ENCODE measurements at regions not wholly inside any gene's neighbourhood (a gene's known extent, or its start where the extent isn't known, plus 50 kb on each side); places are given as distances from the start of the nearest gene placed in this dataset.

DNA sequence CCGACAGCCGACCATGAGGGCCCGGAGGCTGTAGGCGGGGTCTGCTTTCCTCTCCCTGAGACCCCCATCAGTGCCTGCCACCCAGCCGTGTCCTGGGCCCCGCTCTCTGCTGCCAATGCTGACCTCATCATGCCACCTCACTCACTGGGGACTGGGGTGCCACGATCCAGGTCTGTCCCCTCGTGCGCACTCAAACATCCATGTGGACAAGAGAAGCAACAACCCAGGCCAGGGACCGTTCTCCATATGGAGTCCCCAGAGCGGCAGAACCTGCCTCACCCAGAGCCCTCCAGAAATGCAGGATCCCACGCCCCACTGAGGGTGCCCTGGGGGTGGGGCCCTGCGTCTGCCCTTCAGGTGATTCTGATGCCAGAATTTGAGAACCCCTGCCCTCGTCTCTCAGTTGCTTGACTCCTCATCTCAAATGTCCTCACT lies 210.0 kb upstream of the PPP2R2D start:
- no peak for DNase-seq (ENCODE audit: low spot score)

- no peak for DNase-seq (ENCODE audit: low spot score)
These were observed 209.2 kb upstream of the PPP2R2D start for GRCh38 chr10:131691481-131692090.

- no peak for DNase-seq (ENCODE audit: low spot score)
These were observed 208.6 kb upstream of the PPP2R2D start for GRCh38 chr10:131692176-131692575.

GRCh38 chr10:131692686-131693334 lies 208.0 kb upstream of the PPP2R2D start:
- DNase-seq (ENCODE audit: low spot score): no peak

DNA sequence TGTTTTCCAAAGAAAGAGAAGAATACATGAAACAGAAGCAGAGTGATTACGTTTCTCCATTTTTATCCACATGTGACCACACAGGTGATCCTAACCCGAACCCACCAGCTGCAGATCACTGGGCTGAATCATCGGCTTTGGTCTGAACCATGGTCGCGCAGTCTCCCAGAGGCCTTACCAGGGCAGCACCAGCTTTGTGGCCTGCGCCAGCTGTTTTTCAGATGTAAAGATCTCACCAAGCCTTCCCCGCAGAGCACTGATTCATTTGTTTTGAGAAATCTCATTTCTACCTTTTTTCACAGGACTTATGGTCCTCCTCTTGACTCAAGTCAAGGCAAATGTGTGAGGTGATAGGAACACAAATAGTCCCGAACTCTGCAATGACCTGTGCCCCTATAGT lies 207.0 kb upstream of the PPP2R2D start:
- no peak for DNase-seq (ENCODE audit: low spot score)

DNA sequence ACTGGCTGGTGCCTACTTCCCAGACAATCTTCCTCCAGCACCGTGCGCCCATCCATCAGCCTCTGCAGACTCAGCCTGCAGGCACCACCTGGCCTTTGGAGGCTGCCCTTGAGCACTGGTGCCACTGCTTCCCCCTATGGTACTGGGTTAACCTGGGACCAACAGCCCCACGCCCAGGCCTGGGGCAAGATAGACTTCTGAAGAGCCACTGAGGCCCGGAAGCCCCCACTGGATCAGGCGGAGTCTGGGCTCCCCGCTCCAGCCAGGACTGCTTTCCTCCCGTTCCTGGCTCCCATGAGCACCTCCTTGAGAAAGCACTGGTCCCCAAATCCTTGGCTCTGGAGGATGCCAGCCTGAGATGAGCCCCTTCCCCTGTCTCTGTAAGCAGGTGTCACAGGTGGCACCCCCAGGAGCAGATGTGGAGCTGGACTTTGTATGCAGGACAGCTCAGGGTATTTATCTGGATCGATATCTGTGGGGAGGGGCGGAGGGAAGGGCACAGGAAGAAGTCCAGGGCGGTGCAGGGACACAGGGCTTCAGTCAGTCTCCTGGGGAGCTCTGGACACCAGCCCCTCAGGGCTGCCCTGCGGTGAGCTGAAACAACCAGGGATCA lies 206.5 kb upstream of the PPP2R2D start:
- DNase-seq (ENCODE audit: low spot score): no peak

GRCh38 chr10:131694781-131695495 lies 205.9 kb upstream of the PPP2R2D start:
- no peak for DNase-seq (ENCODE audit: low spot score)

- no peak for DNase-seq (ENCODE audit: low spot score)
These were observed 205.2 kb upstream of the PPP2R2D start for GRCh38 chr10:131695496-131696165.

DNA sequence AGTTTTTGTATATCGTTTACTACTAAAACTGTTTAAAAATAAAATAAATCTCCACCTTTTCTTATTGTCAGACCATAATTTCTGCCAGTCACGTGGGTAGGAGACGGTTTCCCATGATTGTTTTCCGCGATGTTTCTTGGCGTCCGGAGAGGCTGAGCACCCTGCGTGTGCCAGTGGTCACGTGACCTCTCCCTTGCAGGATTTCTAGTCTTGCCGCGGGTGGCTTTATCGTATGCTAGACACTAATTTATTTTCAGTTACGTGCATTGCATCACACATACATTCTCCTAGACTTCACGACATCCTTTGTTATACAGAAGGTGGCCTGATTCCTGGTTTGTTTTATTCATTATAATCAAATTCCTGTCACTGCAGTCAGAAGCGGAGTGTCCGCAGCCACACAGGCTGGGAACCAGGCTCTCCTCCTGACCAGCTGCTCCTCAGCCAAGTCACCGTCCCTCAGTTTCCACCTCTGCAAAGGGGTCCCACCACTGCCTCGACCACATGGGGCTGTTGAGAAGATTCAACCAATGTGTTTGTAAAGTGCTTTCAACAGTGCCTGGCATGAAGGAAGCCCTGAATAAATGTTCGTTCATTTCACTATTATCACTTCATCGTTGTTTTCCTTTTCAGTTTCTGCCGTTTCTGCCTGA lies 203.2 kb upstream of the PPP2R2D start:
- no peak for DNase-seq (ENCODE audit: low spot score)

GRCh38 chr10:131698232-131698631 lies 202.6 kb upstream of the PPP2R2D start:
- DNase-seq (ENCODE audit: low spot score): no peak

DNA sequence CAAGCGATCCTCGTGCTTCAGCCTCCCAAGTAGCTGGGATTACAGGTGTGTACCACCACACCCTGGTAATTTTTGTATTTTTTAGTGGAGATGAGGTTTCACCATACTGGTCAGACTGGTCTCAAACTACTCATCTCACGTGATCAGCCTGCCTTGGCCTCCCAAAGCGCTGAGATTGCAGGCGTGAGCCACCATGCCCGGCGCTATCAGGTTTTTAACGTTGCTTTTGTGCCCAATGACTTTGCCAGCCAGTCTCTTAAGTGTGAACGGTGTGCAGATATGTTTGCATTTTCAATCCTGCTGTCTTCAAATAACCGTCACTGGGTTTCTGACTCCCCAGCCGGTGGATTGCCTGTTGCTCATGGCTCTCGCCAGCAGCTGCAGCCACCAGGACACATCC lies 201.8 kb upstream of the PPP2R2D start:
- DNase-seq (ENCODE audit: low spot score): no peak

- DNase-seq (ENCODE audit: low spot score): no peak
These were observed 200.8 kb upstream of the PPP2R2D start for GRCh38 chr10:131700032-131700431.

DNA sequence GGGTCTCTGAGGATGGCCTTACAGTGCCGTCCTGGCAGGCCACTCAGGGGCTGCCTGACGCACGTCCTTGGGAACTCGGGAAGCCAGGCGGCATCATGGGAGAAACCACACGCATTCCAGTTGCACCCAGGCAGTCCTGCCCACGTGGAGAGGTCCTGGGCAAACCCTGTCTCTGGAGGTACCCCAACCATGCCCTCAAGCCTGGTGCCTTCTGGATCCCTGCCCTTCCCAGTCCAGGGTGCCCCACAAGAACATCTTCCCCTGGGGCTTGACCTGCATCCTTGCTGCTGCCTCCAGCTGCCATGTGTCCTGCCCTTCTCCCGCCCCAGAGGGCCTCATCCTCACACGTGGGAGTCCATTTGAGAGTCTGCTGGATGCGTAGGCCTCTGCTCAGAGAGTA lies 200.3 kb upstream of the PPP2R2D start:
- DNase-seq (ENCODE audit: low spot score): no peak

- no peak for DNase-seq (ENCODE audit: low spot score)
These were observed 199.5 kb upstream of the PPP2R2D start for GRCh38 chr10:131701131-131701947.

- no peak for DNase-seq (ENCODE audit: low spot score)
These were observed 198.1 kb upstream of the PPP2R2D start for GRCh38 chr10:131702531-131703356.

- no peak for DNase-seq (ENCODE audit: low spot score)
These were observed 197.3 kb upstream of the PPP2R2D start for GRCh38 chr10:131703541-131703940.

GRCh38 chr10:131703941-131704340 lies 196.9 kb upstream of the PPP2R2D start:
- no peak for DNase-seq (ENCODE audit: low spot score)

GRCh38 chr10:131706476-131706875 lies 194.3 kb upstream of the PPP2R2D start:
- DNase-seq (ENCODE audit: low spot score): no peak

DNA sequence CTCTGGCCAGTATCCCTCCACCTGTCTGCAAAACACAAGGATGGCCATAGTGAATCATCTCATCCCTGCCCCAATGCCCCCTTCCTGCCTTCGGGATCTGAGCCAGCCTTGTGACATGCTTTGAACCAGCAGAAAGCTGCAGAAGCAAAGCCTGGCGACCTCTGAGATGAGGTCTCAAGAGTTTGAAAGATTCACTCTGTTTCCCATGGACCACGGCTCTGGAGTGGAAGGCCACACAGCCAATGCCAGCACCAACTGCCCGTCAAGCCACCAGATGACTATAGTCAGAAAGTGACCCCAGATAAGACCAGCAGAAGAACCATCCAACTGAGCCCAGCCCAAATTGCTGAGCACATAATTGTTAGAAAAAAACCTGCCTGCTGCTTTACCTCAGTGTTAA lies 193.9 kb upstream of the PPP2R2D start:
- DNase-seq (ENCODE audit: low spot score): no peak

GRCh38 chr10:131708225-131708880 lies 192.5 kb upstream of the PPP2R2D start:
- DNase-seq (ENCODE audit: low spot score): no peak

All from hematopoietic multipotent progenitor cell treated with erythropoietin and hydrocortisone succinate and interleukin-3 and kit ligand, for 17 days (in vitro differentiated cells).